ENCODE measurements at regions not wholly inside any gene's neighbourhood (a gene's known extent, or its start where the extent isn't known, plus 50 kb on each side); places are given as distances from the start of the nearest gene placed in this dataset.

DNA sequence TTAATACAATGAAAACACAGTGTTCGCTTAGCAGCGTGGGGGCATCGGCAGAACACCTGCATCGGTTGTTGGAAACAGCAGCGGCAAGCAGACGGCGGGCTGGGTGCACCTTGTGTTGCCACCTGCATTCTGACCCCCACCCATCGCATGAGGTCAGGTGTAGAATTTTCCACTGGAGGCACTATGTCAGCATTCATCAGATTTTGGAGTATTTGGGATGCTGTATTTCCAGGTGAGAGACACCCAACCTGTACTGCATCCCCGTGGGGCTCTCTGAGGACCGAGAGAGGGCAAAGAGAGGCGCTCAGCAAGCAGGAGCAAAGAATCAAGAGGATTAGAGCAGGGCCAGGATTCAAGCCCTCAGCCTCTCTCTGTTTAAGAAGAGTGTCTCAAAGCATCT lies 116.4 kb upstream of the MGMT start:
- Histone ChIP-seq H3K9me3 (ENCODE audit: control insufficient read depth, low read length) (no peaks in the 10 kb centered on the region), H3K4me1 (ENCODE audit: control insufficient read depth, insufficient read depth, low read length) (no peaks in the 10 kb centered on the region), H3K4me3 (ENCODE audit: low read length) (no peak overlapping the region), H3K9ac (ENCODE audit: low read length) (no peak overlapping the region), H3K36me3 (ENCODE audit: control insufficient read depth, insufficient read depth, low read length) (no peaks in the 10 kb centered on the region), H3K27me3 (ENCODE audit: control insufficient read depth, insufficient read depth, low read length) (no peaks in the 10 kb centered on the region)

DNA sequence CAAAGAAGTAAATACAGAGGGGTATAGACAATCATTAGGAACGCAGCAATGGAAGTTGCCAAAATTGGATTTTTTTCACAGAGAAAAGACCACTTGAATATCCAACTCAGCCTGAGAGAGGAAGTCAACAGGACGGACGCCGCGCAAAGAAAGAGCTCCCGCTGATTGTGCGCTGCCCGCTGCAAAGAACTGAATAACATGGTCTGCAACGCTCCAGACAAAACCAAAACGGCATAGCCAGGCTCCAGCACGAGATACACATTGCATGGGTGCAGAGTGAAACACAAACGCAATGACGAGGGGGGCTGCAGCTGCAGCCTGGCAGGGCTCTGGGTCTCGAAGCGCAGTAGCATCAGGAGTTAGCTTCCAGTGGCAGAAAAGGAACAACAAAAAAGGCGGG lies 113.9 kb upstream of the MGMT start:
- H3K4me1 ChIP-seq (ENCODE audit: control insufficient read depth, insufficient read depth, low read length) = no peaks in the 10 kb centered on the region
- no peaks in the 10 kb centered on the region for H3K9me3 ChIP-seq (ENCODE audit: control insufficient read depth, low read length)
- no peak overlapping the region for H3K9ac ChIP-seq (ENCODE audit: low read length)
- no peak overlapping the region for H3K4me3 ChIP-seq (ENCODE audit: low read length)
- H3K36me3 ChIP-seq (ENCODE audit: control insufficient read depth, insufficient read depth, low read length) = no peaks in the 10 kb centered on the region
- no peaks in the 10 kb centered on the region for H3K27me3 ChIP-seq (ENCODE audit: control insufficient read depth, insufficient read depth, low read length)

DNA sequence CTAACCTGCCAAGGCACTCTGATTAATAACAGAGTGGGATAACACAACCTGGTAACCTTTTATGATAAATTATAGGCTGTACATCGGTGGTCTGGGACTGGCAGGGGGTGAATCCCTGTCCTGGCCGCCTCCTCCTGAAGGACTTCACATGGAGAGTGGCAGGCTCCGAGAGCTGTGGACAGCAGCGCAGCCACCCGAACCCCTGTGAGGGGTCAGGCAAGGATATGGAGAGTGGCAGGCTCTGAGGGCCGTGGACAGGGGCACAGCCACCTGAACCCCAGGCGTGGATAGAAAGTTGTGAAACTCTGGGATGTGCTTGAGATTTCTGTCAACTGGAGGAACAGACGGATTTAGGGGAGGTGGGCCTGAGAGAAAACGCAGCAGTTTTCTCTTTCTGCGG lies 107.0 kb upstream of the MGMT start:
- no peak overlapping the region for H3K9ac ChIP-seq (ENCODE audit: low read length)
- no peak overlapping the region for H3K4me3 ChIP-seq (ENCODE audit: low read length)
- no peaks in the 10 kb centered on the region for H3K36me3 ChIP-seq (ENCODE audit: control insufficient read depth, insufficient read depth, low read length)
- no peaks in the 10 kb centered on the region for H3K27me3 ChIP-seq (ENCODE audit: control insufficient read depth, insufficient read depth, low read length)
- H3K4me1 ChIP-seq (ENCODE audit: control insufficient read depth, insufficient read depth, low read length) = no peaks in the 10 kb centered on the region
- H3K9me3 ChIP-seq (ENCODE audit: control insufficient read depth, low read length) = no peaks in the 10 kb centered on the region

DNA sequence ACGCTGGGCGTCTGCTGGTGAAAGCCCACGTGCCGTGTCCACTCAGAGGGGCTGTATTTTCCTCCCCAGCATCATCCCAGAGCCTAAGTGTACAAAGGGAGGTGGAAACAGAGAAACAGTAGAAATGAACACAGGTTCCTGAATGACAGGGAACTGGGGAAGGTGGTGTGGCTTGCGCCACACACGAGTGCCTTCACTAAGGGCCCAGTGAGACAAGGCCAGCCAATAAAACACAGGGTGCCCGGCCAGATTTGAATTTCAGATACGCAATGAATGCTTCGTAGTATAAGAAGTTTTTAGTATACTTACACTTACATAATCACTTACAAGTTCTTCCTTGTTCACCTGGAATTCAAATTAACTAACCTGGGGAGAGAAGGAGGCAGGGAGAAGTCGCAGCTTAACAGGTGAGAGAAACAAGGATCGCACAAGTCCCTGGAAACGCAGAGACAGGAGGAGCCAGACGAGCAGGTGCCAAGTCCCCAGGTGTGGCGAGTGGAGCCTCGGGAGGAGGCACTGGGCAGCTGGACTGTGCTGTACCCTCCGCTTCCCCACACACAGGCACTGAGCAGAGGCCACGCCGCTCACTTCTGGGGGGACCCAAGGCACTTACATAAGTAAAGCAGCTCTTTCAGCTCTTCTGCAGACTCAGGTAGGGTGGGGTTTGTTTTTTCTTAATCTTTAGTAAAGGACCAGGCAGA lies 105.2 kb upstream of the MGMT start:
- Histone ChIP-seq H3K27me3 (ENCODE audit: control insufficient read depth, insufficient read depth, low read length) (no peaks in the 10 kb centered on the region), H3K9me3 (ENCODE audit: control insufficient read depth, low read length) (no peaks in the 10 kb centered on the region), H3K9ac (ENCODE audit: low read length) (no peak overlapping the region), H3K4me1 (ENCODE audit: control insufficient read depth, insufficient read depth, low read length) (no peaks in the 10 kb centered on the region), H3K36me3 (ENCODE audit: control insufficient read depth, insufficient read depth, low read length) (no peaks in the 10 kb centered on the region), H3K4me3 (ENCODE audit: low read length) (no peak overlapping the region)

DNA sequence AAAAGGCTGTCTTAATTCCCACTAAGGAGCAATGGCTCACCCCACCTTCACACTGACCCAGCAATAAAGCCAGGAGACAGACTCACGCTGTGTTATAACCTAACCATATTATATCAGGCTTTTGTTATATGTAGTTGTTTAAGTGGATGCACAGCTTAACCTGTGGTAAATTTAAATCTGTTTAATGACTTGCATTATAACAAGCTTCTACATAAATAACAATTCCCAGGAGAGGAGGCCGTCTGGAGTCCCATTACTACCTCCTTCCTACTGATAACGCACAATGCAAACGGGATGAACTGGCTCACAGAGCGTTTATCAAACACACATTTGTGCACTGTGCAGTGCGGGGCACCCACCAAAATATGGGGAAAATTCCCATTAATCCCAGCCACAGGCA lies 102.1 kb upstream of the MGMT start:
- Histone ChIP-seq H3K27me3 (ENCODE audit: control insufficient read depth, insufficient read depth, low read length) (no peaks in the 10 kb centered on the region), H3K9me3 (ENCODE audit: control insufficient read depth, low read length) (no peaks in the 10 kb centered on the region), H3K4me3 (ENCODE audit: low read length) (no peak overlapping the region), H3K4me1 (ENCODE audit: control insufficient read depth, insufficient read depth, low read length) (no peaks in the 10 kb centered on the region), H3K9ac (ENCODE audit: low read length) (no peak overlapping the region), H3K36me3 (ENCODE audit: control insufficient read depth, insufficient read depth, low read length) (no peaks in the 10 kb centered on the region)

DNA sequence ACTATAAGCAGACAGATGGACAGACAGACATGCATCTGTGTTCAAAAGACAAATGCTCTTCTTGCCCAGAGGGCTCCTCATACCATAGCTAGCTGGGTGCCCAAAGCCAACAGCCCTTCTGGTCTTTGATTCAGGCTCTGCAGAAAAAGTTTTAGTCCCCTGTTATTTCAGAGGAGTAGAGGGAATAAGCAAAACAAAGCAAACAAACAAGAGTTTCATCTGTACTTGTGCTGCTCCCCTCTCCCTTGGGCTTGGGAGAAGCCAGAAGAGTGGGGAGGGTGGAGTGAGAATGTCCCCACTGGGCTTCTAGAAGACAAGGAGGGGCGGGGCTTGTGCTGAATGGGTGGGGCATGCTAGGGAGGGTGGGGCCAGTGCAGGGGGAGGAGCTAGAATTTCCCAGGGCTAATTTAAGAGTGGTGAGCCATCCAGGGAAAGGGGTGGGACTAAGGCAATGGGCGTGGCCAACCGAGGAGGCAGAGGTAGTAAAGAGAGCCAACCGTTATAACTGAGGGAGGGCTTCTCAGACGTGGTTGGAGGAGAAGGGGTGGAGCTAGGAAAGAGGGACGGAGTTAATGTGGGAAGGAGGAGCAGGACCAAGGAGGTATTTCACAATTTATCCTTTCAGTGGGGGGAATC lies 101.2 kb upstream of the MGMT start:
- H3K36me3 ChIP-seq (ENCODE audit: control insufficient read depth, insufficient read depth, low read length) = no peaks in the 10 kb centered on the region
- no peak overlapping the region for H3K9ac ChIP-seq (ENCODE audit: low read length)
- H3K27me3 ChIP-seq (ENCODE audit: control insufficient read depth, insufficient read depth, low read length) = no peaks in the 10 kb centered on the region
- no peaks in the 10 kb centered on the region for H3K9me3 ChIP-seq (ENCODE audit: control insufficient read depth, low read length)
- no peak overlapping the region for H3K4me3 ChIP-seq (ENCODE audit: low read length)
- no peaks in the 10 kb centered on the region for H3K4me1 ChIP-seq (ENCODE audit: control insufficient read depth, insufficient read depth, low read length)

DNA sequence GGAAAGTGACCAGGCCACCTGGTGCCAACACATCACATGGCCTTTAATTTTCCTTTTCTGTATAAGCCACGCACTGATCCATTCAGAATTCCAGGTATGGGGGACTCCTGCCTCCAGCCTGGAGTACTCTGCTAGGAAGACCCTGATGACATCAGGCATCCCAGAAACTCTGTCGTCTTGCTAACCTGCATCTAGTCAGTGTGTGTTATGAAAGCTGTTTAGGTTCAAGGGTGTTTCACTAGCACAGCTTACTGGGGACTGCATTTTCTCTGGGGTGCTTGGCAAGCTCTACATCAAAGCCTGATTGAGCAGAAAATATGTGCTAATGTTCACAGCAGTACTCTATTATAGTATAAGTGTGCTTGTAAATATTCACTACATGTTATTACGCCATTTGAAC lies 100.6 kb upstream of the MGMT start:
- no peak overlapping the region for H3K9ac ChIP-seq (ENCODE audit: low read length)
- no peaks in the 10 kb centered on the region for H3K9me3 ChIP-seq (ENCODE audit: control insufficient read depth, low read length)
- H3K36me3 ChIP-seq (ENCODE audit: control insufficient read depth, insufficient read depth, low read length) = no peaks in the 10 kb centered on the region
- H3K27me3 ChIP-seq (ENCODE audit: control insufficient read depth, insufficient read depth, low read length) = no peaks in the 10 kb centered on the region
- no peak overlapping the region for H3K4me3 ChIP-seq (ENCODE audit: low read length)
- no peaks in the 10 kb centered on the region for H3K4me1 ChIP-seq (ENCODE audit: control insufficient read depth, insufficient read depth, low read length)

DNA sequence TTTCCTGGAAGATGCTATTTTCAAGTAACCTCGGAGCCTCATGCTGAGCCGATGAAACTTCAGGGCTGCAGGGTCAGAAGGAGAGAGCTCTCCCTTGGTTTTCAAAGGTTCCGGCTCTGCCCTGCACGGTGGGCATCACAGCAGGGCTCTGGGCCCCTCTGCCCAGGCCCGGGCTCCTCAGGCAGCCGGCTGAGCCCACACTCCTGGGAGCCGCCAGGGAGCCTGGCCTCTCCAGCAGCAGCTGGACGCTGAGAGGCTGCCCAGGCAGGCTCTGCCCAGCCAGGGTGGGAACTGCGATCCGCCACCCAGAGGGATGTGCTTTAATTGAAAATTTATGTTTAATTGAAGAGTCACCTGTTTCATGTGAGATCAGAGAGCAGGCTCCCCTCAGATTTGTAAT lies 97.5 kb upstream of the MGMT start:
- no peak overlapping the region for H3K9ac ChIP-seq (ENCODE audit: low read length)
- H3K27me3 ChIP-seq (ENCODE audit: control insufficient read depth, insufficient read depth, low read length) = no peaks in the 10 kb centered on the region
- no peaks in the 10 kb centered on the region for H3K9me3 ChIP-seq (ENCODE audit: control insufficient read depth, low read length)
- no peaks in the 10 kb centered on the region for H3K36me3 ChIP-seq (ENCODE audit: control insufficient read depth, insufficient read depth, low read length)
- no peaks in the 10 kb centered on the region for H3K4me1 ChIP-seq (ENCODE audit: control insufficient read depth, insufficient read depth, low read length)
- H3K4me3 ChIP-seq (ENCODE audit: low read length) = no peak overlapping the region

DNA sequence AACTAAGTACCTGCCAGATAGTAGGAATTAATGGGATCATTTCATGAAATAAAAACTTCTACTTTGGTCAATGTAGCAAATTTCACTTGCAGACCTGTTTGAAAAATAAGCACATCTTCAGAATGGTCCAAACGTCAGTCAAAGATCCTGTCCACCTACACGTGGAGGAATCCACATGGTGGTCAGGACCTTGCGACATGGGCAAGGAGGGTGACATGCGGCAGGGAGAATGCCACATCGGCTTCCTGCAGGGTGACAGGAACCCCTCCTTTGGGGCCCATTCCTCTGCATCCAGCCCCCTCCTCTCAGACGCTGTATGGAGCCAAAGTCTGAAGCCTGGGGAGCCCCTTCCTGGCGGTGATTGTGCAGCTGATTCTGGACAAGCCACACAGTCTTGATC lies 95.5 kb upstream of the MGMT start:
- H3K36me3 ChIP-seq (ENCODE audit: control insufficient read depth, insufficient read depth, low read length) = no peaks in the 10 kb centered on the region
- H3K9ac ChIP-seq (ENCODE audit: low read length) = no peak overlapping the region
- no peak overlapping the region for H3K4me3 ChIP-seq (ENCODE audit: low read length)
- no peaks in the 10 kb centered on the region for H3K27me3 ChIP-seq (ENCODE audit: control insufficient read depth, insufficient read depth, low read length)
- no peaks in the 10 kb centered on the region for H3K9me3 ChIP-seq (ENCODE audit: control insufficient read depth, low read length)
- no peaks in the 10 kb centered on the region for H3K4me1 ChIP-seq (ENCODE audit: control insufficient read depth, insufficient read depth, low read length)

DNA sequence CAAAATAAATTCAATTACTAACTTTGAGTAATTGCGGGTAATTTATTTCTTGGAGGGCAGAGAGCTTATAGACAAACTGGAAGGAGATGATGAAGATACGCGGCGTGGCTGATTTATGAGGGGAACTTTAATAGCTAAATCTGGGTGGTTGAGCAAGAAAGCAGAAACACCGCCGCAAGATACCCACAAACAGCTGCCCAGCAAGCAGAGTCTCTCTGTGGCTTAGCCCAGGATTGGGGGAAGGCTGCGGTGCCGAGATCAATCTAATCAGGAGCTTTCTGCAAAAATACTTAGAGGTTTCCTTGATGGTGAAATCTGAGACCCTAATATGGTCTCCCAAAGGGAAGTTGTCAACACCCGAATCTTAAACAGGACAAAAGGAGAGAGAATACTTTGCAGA lies 94.9 kb upstream of the MGMT start:
- H3K27me3 ChIP-seq (ENCODE audit: control insufficient read depth, insufficient read depth, low read length) = no peaks in the 10 kb centered on the region
- no peaks in the 10 kb centered on the region for H3K4me1 ChIP-seq (ENCODE audit: control insufficient read depth, insufficient read depth, low read length)
- H3K36me3 ChIP-seq (ENCODE audit: control insufficient read depth, insufficient read depth, low read length) = no peaks in the 10 kb centered on the region
- H3K9me3 ChIP-seq (ENCODE audit: control insufficient read depth, low read length) = no peaks in the 10 kb centered on the region
- no peak overlapping the region for H3K4me3 ChIP-seq (ENCODE audit: low read length)
- no peak overlapping the region for H3K9ac ChIP-seq (ENCODE audit: low read length)

DNA sequence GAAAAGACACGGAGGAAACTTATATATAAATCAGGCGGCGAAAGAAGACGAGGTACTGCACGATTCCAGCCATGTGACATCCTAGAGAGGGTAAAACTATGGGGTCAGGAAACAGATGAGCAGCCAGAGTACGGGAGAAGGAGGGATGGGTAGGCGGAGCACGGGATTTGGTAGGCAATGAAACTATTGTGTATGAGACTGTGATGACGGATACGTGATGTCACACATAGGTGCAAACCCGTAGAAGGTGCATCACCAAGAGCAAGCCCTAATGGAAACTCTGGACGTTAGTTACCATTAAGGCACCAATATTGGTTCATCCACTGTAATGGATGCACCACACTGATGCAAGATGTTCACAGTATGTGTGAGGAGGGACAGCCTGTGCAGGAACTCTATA lies 93.8 kb upstream of the MGMT start:
- H3K9ac ChIP-seq (ENCODE audit: low read length) = no peak overlapping the region
- no peaks in the 10 kb centered on the region for H3K27me3 ChIP-seq (ENCODE audit: control insufficient read depth, insufficient read depth, low read length)
- H3K4me3 ChIP-seq (ENCODE audit: low read length) = no peak overlapping the region
- H3K9me3 ChIP-seq (ENCODE audit: control insufficient read depth, low read length) = no peaks in the 10 kb centered on the region
- H3K4me1 ChIP-seq (ENCODE audit: control insufficient read depth, insufficient read depth, low read length) = no peaks in the 10 kb centered on the region
- H3K36me3 ChIP-seq (ENCODE audit: control insufficient read depth, insufficient read depth, low read length) = no peaks in the 10 kb centered on the region

DNA sequence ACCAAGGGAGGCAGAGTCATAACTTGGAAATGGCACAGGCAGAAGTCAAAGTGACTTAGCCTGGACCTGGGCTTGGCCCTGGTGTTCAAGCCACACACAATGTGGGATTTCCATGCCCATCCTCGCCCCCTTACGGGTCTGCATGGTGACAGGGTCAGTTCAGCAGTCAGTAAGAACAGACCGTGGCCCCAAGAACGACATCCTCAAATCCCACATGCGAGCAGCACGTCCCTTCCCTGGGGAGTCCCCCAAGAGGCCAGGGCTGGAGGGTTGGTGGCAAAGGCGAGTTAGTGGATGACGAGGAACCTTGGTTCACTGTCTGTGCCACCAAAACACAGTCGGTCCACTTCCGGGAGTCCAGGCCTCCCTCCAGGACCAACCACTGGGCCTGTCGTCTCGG lies 93.3 kb upstream of the MGMT start:
- Histone ChIP-seq H3K36me3 (ENCODE audit: control insufficient read depth, insufficient read depth, low read length) (no peaks in the 10 kb centered on the region), H3K27me3 (ENCODE audit: control insufficient read depth, insufficient read depth, low read length) (no peaks in the 10 kb centered on the region), H3K9me3 (ENCODE audit: control insufficient read depth, low read length) (no peaks in the 10 kb centered on the region), H3K4me3 (ENCODE audit: low read length) (no peak overlapping the region), H3K9ac (ENCODE audit: low read length) (no peak overlapping the region), H3K4me1 (ENCODE audit: control insufficient read depth, insufficient read depth, low read length) (no peaks in the 10 kb centered on the region)

DNA sequence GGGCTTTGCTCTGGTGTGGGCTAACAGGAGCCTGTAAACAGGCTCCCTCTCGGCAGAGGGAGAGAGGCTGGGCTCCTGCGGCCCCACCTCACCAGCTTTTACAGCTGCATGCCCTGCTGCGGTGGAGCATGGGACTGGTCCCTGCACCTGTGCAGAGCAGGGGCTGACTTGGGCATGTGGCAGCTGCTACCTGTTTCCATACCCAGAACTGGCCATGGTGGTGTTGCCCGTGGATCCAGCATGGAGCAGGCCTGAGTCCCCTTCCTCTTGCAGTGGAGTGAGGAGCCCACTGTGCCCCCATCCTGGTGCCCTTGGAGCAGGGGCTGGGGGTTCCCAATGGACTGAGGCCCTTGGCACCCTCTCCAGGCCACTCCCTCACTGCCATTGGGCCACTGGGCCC lies 91.9 kb upstream of the MGMT start:
- Histone ChIP-seq H3K9ac (ENCODE audit: low read length) (no peak overlapping the region), H3K27me3 (ENCODE audit: control insufficient read depth, insufficient read depth, low read length) (no peaks in the 10 kb centered on the region), H3K36me3 (ENCODE audit: control insufficient read depth, insufficient read depth, low read length) (no peaks in the 10 kb centered on the region)

More for the DNA sequence above, 91.9 kb upstream of the MGMT start:
- Histone ChIP-seq H3K9me3 (ENCODE audit: control insufficient read depth, low read length) (no peaks in the 10 kb centered on the region), H3K4me3 (ENCODE audit: low read length) (no peak overlapping the region), H3K4me1 (ENCODE audit: control insufficient read depth, insufficient read depth, low read length) (no peaks in the 10 kb centered on the region)

Data from mucosa of stomach (tissue), 1 donor.